D721Med (cell line): ENCODE measurements at regions not wholly inside any gene's neighbourhood (a gene's known extent, or its start where the extent isn't known, plus 50 kb on each side); places are given as distances from the start of the nearest gene placed in this dataset.

Source experiments
- DNase-seq: peaks from one replicate; pipeline ENCODE4 v3.0.0; 2011; ENCODE audit warnings: low spot score; ENCODE audit not compliant: insufficient read length
- FAIRE-seq: peaks from 2 replicates; lab custom pipeline; 2011; peaks lifted over from hg19 to GRCh38; lab: Jason Lieb, UNC
- CTCF ChIP-seq: IDR thresholded peaks from 2 replicates; pipeline ENCODE4 v1.5.1; 2012; ENCODE audit warnings: mild to moderate bottlenecking, control low read depth; ENCODE audit not compliant: insufficient read depth; ENCODE audit errors: missing control alignments

GRCh38 chr1:14460173-14460572 lies 138.3 kb upstream of the KAZN start:
- DNase-seq (no peak), FAIRE-seq (no peak)
- TF ChIP-seq CTCF = no peak

DNA sequence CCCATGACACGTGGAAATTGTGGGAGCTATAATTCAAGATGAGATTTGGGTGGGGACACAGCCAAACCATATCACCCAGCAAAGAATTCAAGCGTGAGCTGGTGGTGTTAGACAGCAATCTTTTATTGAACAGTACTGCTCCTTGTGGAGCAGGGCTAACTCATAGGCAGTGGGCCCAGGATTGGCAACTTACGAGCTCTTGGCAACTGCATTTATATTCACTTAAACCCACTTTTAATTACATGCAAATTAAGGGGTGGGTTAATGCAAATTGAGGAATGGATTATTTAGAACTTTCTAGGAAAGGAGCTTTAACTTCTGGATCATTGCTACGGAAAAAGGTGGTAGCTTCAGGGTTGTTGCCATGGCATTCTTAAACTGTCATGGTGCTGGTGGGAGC lies 135.6 kb upstream of the KAZN start:
- TF ChIP-seq CTCF = no peak
- FAIRE-seq = no peak
- DNase-seq = no peak

GRCh38 chr1:14466006-14466405 lies 132.5 kb upstream of the KAZN start:
- FAIRE-seq (no peak), DNase-seq (no peak)
- no peak for TF ChIP-seq CTCF

GRCh38 chr1:14467112-14467511 lies 131.4 kb upstream of the KAZN start:
- no peak for DNase-seq
- TF ChIP-seq CTCF = no peak
- no peak for FAIRE-seq

DNA sequence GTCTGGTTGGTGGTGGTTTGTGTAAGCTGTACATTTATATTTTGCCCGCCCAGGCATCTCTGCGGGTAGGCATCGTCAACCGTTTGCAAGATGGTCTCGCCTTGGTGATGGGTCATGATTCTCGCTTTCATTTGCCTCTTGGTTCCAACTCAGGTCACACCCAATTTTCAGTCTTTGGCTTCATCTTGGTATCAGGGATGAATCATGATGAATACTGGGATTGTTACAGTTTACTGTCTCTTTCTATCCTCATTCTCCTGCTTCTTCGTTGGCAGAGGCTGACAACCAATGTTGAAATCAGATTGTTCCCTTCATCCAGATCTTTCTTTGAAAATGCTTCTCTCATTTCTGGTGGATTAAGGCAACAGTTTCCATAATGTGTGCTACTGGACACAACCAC lies 129.7 kb upstream of the KAZN start:
- DNase-seq (no peak), FAIRE-seq (no peak)
- TF ChIP-seq CTCF = no peak

DNA sequence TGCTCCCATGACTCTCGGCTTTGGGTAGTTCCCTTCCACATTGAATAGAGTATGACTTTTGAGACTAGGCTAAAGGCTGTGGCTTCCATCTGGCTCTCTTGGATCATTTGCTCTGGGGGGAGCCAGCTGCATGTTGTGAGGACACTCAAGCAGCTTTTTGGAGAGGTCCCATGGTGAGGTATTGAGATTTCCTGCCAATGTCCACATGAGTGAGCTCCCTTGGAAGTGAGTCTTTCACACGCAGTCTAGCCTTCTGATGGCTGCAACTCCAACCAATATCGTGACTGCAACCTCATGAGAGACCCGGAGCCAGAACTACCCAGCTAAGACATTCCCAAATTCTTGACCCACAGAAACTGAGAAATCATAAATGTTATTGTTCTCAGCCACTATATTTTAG lies 127.7 kb upstream of the KAZN start:
- TF ChIP-seq CTCF = no peak
- DNase-seq (no peak), FAIRE-seq (no peak)

DNA sequence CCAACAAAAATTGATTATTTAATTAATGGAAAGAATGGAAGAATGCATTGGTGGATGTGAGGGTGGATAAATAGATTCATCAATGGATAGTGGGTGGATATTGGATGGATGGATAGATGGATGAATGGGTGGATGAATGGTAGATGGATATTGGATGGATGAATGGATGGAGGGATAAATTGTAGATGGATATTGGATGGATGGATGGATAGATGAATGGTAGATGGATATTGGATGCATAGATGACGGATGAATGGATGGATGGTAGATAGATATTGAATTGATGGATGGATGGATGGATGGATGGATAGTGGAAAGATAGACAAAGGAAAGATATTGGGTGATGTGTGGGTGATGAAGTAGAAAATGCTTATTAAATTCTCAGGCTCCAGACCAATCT lies 123.6 kb upstream of the KAZN start:
- no peak for DNase-seq
- no peak for FAIRE-seq
- TF ChIP-seq CTCF = no peak
